ELR (cell line): ENCODE measurements at regions not wholly inside any gene's neighbourhood (a gene's known extent, or its start where the extent isn't known, plus 50 kb on each side); places are given as distances from the start of the nearest gene placed in this dataset.

Experiments used
- DNase-seq: peaks from one replicate; pipeline ENCODE4 v3.0.0-alpha.2; 2015; ENCODE audit warnings: low read depth

DNA sequence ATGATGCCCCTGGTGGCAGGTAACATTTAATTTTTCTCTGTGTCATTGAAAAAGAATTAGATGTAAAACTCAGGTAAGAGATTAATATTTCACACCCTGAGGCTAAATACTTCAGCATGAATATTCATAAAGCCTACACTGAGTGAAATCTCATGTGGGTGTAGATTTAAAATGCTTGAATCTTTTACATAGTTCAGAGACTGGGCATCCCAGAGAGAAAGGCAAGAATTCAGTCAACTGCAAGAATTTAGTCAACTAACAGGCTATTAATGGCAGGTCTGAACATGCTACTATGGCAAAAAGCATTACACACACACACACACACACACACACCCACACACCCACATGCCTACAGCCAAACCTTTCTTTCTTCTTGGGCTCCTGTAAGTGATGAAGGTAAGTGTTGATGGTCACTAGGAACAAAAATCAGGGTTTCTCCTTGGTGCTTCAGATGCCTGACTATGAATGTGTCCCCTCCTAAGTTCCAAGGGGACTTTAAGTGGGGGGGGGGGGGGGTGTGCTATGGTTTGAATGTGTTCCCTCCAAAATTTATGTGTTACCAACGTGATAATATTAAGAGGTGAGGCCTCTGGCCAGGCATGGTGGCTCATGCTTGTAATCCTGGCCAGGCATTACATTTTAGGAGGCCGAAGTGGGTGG lies 63.7 kb upstream of the PSMD7 start:
- DNase-seq, result no peak

DNA sequence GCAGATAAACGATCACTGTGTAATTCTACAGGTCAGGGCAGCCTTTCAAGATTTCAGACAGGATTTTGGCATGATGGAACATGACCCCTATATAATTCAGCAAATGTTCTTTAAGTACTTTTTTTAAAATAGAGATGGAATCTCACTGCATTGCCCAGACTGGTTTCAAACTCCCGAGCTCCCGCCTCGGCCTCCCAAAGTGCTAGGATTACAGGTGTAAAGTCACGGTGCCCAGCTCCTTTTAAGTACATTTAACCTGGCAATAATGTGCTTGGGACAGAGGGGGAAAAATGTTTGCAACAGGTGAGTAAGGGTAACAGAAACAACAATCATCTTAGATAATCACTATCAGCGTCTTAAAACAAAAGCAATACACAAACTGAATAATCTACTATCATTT lies 66.5 kb upstream of the PSMD7 start:
- no peak for DNase-seq

DNA sequence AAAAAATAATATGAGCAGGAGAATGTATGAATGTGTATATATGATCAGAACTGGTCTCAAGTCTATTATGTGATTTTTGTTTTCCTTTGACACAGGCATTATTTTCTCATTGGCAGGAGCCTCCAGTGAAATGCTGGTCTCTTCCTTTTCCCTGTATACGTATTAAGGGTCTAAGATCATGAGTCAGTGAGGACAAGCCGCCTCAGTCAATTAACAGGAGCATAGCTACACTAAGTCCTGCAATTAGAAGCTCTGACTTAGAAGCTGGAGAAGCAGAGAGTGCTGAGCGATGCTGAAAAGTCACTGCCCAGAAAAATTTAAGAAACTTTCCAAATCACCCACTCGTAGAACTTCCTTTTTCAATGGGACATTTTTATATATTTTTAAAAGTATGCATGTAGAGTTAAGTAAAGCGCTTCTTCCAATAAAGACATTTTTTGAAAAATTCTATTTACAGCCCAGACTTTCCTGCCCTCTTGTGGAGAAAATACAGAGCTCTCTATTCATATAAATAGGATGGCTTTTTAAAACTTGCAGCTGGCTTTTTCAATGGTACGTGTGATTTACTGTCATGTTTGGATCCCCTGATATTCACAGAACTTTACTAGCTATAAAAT lies 70.2 kb upstream of the PSMD7 start:
- DNase-seq, result peak; percentile 47

DNA sequence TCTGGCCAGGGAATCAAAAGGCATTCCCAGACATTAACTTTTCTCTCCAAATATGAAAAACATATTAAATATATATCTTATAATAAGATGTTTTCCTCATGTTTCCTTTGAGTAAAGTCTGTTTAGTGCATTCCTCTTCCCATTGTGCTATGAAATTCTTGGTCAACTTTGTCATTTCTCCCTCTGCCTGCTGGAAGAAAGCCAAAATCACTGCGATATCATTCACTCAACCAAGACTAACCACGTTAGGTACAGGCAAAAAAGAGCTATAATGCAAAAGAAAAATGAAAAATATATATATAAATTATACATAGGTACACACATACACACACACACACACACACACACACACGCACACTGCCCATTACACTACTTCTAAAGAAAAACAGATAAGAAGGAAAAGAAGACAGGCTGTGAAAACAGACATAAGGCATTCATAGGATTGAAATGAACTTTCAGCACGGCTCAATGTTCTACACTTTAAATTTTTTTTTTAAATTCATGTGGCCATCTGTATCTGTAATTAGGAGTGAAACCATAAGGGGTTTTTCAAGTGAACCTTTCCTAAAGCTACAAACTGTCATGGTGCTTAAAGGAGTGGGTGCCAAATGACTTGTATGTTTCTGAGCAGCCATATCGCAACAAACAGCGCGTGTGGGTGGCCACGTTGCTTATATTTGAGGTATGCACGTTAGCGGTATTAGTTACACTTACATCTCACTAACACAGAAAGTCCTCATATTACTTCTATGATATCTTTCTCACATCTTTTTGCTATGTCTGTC lies 71.6 kb upstream of the PSMD7 start:
- DNase-seq, result peak; percentile 28

DNA sequence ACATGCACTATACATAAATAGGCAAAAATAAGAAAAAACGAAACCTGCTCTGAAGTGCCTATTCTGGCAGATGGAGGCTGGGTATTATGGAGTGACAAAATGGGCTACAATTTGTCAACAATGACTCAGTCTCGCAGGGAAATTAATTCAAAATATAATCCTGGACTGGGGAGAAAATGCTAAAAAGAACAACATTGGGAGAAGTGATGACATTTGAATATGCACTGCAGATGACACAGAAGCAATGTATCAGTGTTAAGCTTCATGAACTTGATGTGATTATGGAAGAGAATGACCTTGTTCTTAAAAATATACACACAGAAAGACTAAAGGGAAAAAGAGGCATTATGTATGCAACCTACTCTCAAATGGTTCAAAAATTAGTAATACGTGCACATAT lies 74.8 kb upstream of the PSMD7 start:
- DNase-seq, result no peak

DNA sequence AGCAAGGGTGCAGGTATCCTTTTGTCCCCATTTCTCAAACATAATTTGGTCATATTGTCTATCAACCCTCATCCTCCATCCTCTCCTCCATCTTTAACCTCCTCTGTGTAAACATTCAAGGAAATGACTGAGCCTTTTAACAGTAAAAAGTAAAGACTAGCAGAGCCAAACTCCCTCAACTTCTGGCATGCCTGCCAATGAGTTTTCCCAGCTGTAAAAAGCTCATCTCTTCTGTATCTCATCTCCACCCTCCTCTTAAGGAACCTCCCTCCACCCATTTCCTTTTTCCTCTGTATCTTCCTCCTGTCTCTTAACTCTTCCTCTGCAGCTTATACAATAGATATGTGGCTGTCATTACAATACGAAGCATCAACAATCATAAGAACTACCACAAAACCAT lies 76.9 kb upstream of the PSMD7 start:
- DNase-seq, result no peak

DNA sequence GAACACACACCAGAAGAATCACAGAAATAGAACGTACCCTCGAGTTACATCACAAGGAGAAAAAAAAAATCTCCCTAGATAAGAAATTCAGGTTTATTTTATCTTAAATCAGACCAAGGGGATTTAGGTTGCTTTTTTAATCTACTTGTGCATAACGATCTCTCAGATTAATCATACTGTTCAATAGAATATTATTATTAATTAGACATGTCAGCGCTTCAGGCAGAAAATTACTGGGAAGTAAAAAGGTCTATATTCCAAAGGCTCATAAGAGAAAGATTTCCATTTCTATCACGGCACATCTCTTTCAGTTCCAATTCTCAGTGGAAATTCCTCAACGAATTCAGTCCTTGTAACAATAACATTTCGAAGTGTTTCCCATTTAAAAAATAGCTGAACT lies 77.7 kb upstream of the PSMD7 start:
- no peak for DNase-seq

DNA sequence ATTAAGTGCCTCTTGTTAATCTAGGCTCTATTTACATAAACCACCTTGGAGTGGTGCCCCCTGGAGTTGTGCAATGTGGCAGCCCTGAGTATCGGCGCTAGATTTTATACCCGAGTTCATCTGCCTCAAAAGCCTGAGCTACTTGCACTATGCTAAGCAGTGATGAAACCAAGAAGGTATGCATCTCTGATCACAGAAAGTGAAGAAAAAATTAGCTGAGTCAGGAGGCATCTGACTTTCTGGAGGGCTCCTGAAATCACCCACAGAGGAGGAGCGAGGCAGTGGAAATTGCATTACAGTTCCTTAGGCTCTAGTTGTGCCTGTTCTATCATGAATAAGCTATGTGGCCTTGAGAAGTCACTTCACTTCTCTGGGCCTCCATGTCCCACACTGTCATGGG lies 80.3 kb upstream of the PSMD7 start:
- DNase-seq, result no peak

DNA sequence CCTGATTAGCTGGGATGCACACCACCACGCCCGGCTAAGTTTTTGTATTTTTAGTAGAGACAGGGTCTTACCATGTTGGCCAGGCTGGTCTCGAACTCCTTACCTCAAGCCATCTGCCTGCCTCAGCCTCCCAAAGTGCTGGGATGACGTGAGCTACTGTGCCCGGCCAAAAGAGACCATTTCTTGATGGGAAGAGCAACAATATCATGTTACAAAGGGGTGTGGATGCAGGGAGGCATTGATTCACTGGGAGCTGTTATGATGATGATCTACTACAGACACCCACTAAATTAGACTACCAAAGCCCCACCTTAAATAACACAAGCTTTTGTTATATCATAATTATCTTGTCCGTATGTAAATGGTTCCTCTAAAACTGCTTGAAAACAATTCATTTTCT lies 81.4 kb upstream of the PSMD7 start:
- no peak for DNase-seq

DNA sequence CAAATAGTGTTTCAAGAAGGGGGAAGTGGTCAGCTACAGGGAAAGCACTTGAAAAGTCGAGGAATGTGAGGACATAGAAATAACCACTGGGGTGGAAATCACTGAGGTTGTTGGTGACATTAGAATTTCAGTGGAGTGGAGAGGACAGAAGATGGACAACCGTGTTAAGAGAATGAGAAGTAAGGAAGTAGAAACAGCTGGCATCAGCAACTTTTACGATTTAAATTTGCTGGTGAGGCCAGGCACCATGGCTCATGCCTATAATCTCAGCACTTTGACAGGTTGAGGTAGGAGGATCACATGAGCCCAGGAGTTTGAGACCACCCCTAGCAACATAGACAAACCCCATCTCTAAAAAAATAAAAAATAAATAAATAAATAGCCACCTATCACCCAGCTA lies 83.2 kb upstream of the PSMD7 start:
- no peak for DNase-seq

DNA sequence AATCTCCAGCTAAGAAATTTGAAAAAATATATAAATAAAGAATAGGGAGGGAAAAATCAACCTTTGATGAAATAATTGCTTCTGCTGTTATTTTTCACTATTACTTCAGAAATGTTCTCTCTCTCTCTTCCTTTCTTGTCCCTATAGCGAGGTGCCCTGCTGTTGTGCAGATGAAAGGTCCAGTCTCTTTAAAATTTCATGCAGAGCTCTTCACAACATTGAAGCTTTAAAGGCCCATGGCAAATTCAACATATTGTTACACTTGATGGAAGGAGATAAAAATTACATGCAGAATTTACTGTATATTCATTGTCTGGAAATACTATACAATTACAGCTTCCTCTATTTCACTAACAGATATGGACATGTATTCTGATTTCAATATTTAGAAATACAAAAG lies 86.4 kb upstream of the PSMD7 start:
- no peak for DNase-seq

DNA sequence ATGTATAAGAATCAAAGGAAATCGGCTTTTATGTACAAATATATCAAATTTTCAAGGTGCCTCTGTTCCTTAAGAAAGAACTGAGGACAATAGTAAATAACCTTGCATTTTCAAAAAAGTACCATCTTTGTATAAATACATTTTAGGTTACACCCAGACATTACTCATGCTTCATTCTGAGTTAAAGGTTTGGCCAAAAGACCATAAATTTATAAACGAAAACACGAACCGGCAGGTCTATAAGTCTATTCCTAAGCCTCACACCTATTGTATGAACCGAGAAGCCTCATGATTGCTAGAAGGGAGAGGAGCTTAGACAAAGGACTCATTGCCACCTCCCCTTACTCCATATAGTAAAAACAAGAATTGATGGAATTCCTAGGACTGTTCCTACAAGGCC lies 94.6 kb upstream of the PSMD7 start:
- DNase-seq, result no peak

DNA sequence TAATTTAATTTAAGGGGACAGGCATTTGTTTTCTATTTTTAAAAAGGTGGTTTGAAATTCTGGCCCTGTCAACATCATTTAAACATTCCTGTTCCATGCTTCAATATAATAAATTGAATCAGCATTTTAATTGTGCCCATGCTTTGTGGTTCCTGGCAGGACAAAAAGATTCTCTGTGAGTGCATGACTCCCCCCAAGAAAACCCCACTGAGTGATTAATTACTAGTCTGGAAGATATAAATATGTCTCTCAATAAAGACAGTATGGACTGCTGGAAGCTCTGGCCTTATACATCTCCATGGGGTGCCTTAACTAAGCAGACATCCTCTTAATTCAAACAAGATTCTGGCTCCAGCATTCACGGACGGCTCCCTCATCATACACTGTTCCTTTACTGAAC lies 95.0 kb upstream of the PSMD7 start:
- no peak for DNase-seq

DNA sequence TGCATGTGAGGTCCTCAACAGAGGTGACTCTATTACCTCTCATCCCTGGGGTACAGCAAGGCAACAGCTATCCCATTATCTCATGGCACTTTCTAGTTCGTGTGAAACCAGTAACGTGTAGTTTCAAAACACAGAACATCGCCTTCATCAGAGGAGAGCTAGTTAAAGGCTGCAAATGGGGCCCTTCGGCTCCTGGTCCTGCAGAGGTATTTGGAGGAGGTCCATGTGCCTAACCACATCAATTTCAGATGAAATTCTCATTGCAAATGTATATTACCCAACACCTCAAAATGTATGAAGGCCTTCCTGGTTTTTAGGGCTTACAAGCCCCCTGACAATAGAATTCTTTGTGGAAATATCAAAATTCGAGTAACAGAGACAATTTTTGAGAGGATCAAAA lies 95.7 kb upstream of the PSMD7 start:
- no peak for DNase-seq

DNA sequence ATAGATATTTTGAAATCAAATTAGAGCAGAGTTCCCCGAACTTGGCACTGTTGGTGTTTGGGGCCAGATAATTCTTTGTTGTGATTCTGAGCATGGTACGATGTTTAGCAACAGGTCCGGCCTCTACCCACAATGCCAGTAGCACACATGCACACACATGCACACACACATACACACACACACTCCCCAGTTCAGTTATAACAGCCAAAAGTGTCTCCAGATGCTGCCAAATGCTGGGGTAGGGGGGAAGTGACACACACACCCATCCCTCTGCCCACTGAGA lies 96.8 kb upstream of the PSMD7 start:
- DNase-seq, result no peak

DNA sequence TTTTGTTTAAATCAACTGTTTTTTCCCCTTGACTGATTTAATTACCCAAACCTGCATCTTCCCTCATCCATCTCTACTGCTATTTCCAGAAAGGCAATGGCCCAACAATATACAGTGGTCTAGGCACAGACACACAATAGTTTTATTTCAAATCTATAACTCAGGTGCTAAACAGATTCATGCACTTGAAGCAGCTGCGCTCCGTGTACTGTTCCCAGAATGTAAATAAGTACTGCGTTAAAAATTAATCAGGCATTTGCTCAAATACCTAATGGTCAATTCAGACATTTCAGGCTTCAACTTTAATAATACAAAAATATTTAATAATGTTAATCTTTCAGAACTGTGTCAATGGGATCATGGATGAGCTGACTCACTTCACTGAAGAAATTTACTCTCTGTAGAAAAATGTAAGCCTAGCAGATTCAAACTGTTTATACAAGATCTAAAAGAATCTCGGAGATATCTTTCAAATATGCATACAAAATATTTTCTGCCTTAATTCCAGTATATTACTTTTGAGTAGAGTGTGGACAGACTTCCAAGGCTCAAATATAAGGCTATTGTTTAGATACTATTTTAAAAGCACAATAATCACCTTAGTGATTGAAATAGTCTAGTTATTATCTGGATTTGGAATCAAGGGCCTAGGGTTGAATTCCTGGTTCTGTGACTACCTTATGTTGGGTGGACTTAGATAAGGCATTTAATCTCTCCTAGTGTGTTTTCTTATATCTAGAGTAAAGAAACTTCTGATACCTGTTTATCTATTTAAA lies 97.4 kb upstream of the PSMD7 start:
- DNase-seq, result no peak

DNA sequence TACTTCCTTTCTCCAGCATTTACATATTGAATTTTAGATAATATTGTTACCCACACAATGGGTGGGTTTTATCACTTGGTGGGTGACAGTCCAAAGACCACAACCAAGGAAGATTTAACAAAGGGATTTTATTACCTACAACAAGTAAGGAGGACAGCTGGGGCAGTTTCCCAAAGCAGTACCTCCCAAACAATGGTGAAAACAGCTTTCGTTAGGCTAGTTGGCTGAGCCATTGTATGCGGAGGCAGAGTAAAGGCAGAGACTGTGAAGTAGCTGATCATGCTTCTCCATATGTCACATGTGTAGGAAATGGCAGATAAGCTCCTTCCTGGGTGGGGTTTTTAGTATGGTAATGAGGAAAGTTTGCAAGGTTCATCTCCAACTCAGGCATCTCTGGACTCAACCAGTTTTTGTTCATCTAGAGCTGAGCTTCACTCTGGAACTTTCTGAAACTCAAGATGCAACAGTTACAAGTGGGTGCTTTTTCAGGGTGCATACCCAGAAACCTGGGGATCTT lies 104.3 kb upstream of the PSMD7 start:
- DNase-seq, result no peak

DNA sequence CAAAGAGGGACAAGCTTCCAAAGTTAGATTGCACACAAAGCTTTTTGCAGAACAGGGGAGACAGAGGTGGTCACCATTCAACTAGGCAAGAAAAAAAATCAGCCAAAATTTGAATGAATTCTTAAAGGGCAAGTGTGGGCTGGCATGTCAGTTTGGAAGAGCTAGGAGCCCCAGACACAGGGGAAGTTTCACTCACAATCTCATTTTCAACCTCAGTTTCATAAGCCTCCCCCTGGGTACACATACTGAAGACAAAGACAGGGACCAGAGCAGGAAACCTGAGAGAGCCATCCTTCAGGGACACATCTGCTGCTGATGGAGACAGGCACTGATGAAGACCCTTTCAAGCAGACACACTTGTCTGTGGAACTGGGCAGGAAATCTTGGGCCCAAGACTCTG lies 106.3 kb upstream of the PSMD7 start:
- no peak for DNase-seq

DNA sequence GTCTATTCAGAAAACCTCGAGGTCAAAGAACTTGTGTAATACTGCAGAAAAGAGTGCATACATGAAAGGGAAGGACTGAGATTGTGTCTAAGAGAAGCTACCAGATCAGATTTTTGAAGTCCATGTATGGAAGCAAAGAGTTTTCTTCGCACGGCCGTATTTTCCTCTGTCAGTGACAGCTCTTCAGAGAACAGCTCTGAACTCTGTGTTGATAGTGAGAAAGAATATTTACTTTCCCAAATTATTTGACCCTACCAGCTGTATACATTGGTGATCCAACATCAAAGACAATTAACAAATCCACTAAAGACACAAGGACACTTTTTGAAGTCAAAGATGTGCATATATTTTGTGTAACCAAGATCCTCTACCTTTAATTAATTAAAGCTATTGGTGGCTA lies 107.8 kb upstream of the PSMD7 start:
- no peak for DNase-seq

DNA sequence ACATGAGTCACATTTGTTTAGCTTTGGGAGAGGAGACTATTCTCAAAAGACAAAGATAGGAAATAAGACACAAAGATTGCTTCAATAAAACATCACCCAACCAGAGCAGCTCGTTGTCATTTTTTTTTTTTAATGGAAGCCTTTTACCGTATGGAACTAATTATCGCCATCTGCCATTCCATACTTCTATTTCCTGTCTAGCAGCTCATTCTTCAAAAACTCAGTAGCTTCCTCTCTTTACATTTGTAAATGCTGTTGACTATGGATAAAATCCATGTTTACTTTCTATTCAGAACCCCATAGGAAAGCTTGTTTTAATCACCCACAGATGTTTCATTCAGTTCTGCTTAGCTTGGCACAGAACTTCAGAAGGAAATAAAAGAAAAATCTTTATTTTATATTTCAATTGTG lies 110.0 kb upstream of the PSMD7 start:
- no peak for DNase-seq

DNA sequence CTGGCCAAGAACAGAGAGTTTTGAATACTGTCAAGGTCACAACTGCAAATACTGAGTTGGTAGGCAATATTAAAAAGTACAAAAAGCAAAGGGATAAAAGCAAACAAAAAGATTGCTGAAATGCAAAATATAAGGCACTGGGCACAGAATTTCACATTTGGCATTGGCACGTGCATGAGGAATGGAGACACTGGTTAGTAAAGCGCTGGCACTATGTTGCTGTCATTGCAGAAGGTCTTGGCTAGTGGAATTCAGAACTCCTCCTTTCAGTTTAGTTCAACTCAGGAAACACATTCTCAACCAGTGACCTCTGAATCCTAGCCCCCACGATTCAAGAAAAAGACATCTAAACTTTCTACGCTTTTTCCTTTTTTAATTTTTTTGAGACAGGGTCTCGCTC lies 111.8 kb upstream of the PSMD7 start:
- DNase-seq, result no peak

DNA sequence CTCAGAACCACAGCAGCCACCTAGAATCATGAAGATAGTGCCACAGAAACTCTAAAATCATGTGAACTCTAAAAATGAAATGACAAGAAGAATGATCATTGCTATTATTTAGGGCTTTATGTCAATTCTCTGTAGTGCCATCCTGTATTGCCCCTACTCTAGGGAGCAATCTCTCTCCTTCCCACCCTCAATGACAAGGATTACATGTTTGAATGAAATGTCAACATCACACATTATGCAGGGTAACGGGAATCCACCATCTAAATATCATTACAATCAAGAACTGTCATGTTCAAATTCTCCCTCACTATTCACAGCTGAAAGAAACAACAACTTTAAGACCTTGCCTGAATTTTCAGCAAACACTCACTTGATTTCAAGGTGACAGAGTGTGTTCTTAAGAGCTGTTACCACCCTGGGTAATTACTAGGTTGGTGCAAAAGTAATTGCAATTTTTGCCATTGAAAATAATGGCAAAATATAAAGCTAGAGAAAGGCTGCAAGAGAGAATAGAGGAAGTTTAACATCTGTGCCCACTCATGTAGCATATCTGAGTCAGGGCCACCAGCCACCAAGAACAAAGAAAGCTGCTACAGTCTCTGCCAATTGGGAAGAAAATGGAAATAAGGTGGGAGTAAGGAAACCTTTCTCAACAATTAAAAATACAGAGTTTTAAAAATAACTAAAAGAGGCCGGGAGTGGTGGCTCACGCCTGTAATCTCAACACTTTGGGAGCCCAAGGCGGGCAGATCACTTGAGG lies 112.8 kb upstream of the PSMD7 start:
- DNase-seq, result no peak
